Testis (tissue), 2 donors: ENCODE measurements at regions not wholly inside any gene's neighbourhood (a gene's known extent, or its start where the extent isn't known, plus 50 kb on each side); places are given as distances from the start of the nearest gene placed in this dataset.

Experiments used
- DNase-seq: peaks from one replicate; pipeline ENCODE4 v3.0.0-alpha.2; 2019
- H3K27ac ChIP-seq, 2 donors: fragments of 200-600 bp; sonication (generic); one replicate each; pipeline ENCODE4 v1.5.1; 2019
- H3K27me3 ChIP-seq: fragments of 200-600 bp; sonication (generic); one replicate; pipeline ENCODE4 v1.5.1; 2019
- H3K36me3 ChIP-seq: fragments of 200-600 bp; sonication (generic); one replicate; pipeline ENCODE4 v1.5.1; 2017; ENCODE audit warnings: low read depth; ENCODE audit errors: missing control alignments
- H3K4me1 ChIP-seq: fragments of 200-600 bp; sonication (generic); one replicate; pipeline ENCODE4 v1.5.1; 2019
- H3K4me3 ChIP-seq, 2 donors: fragments of 200-600 bp; sonication (generic); one replicate each; pipeline ENCODE4 v1.5.1; 2017 to 2019
- H3K9me3 ChIP-seq: fragments of 200-600 bp; sonication (generic); one replicate; pipeline ENCODE4 v1.5.1; 2017
- CTCF ChIP-seq, 3 experiments: fragments of 450-650 bp in 2 of 3; fragments of 200-600 bp in 1 of 3; sonication (generic) in 1 of 3; IDR thresholded peaks; one replicate each; pipeline ENCODE4 v1.5.1; 2016 to 2019; ENCODE audit warnings: antibody characterized with exemption in 3 of 3, mild to moderate bottlenecking in 2 of 3, moderate library complexity in 1 of 3
- POLR2A ChIP-seq: fragments of 450-650 bp; IDR thresholded peaks from one replicate; pipeline ENCODE4 v1.6.1; 2017; ENCODE audit warnings: antibody characterized with exemption, mild to moderate bottlenecking, moderate library complexity
- WGBS, 2 donors: methylation state at CpG; one replicate each; pipeline ENCODE4 v1.1.5; 2018; 5-methylcytosine and 5-hydroxymethylcytosine counted together
- intact Hi-C: fragments of 100-400 bp; cut with DNase I; formaldehyde crosslinking; loops from one replicate; pipeline ENCODE4 v1.15.1; 2023; ENCODE audit warnings: low total_unique reads

- Histone ChIP-seq H3K27me3 (no peaks in the 10 kb centered on the region), H3K27ac (no peak overlapping the region), H3K36me3 (no peaks in the 10 kb centered on the region), H3K4me3 (no peak overlapping the region), H3K9me3 (no peaks in the 10 kb centered on the region), H3K4me1 (no peaks in the 10 kb centered on the region)
- DNase-seq: no peak
- WGBS, 2 donors: 30 to 47% methylated on average over 1 of the region's 1 CpG
- intact Hi-C loops: no loop called here
- TF ChIP-seq POLR2A (no peak), CTCF (IDR thresholded peaks at IDR 0.05) (no peak)
These were observed 1087.1 kb upstream of the ALCAM start for GRCh38 chr3:104279617-104280016.

GRCh38 chr3:104281713-104282112 is 1085.0 kb upstream of the ALCAM start:
- no peaks in the 10 kb centered on the region for H3K36me3 ChIP-seq
- no peaks in the 10 kb centered on the region for H3K9me3 ChIP-seq
- H3K27ac ChIP-seq: no peak overlapping the region
- no peak for DNase-seq
- intact Hi-C loops: no loop called here
- TF ChIP-seq POLR2A: no peak
- TF ChIP-seq CTCF (IDR thresholded peaks at IDR 0.05): no peak
- no peaks in the 10 kb centered on the region for H3K4me1 ChIP-seq
- H3K4me3 ChIP-seq: no peak overlapping the region
- 87 to 98% methylated on average over 3 of the region's 3 CpGs for WGBS, 2 donors
- no peaks in the 10 kb centered on the region for H3K27me3 ChIP-seq

GRCh38 chr3:104286645-104287044 is 1080.1 kb upstream of the ALCAM start:
- H3K27me3 ChIP-seq: no peaks in the 10 kb centered on the region
- no peak overlapping the region for H3K4me3 ChIP-seq
- H3K9me3 ChIP-seq: no peaks in the 10 kb centered on the region
- no peaks in the 10 kb centered on the region for H3K4me1 ChIP-seq
- no peaks in the 10 kb centered on the region for H3K36me3 ChIP-seq
- intact Hi-C loops: no loop called here
- H3K27ac ChIP-seq: no peak overlapping the region
- 87 to 96% methylated on average over 5 of the region's 5 CpGs for WGBS, 2 donors
- DNase-seq: no peak
- no peak for TF ChIP-seq POLR2A
- no peak for TF ChIP-seq CTCF (IDR thresholded peaks at IDR 0.05)

- Histone ChIP-seq H3K4me3 (no peak overlapping the region), H3K27me3 (no peaks in the 10 kb centered on the region), H3K36me3 (no peaks in the 10 kb centered on the region), H3K4me1 (no peaks in the 10 kb centered on the region), H3K9me3 (no peaks in the 10 kb centered on the region), H3K27ac (no peak overlapping the region)
- WGBS, 2 donors: 31 to 44% methylated on average over 3 of the region's 3 CpGs
- intact Hi-C loops: no loop called here
- TF ChIP-seq CTCF (IDR thresholded peaks at IDR 0.05) (no peak), POLR2A (no peak)
- DNase-seq: no peak
These were observed 1075.3 kb upstream of the ALCAM start for GRCh38 chr3:104291437-104291851.

GRCh38 chr3:104291878-104292277 is 1074.8 kb upstream of the ALCAM start:
- no peak for TF ChIP-seq POLR2A
- TF ChIP-seq CTCF (IDR thresholded peaks at IDR 0.05): no peak
- Histone ChIP-seq H3K4me1 (no peaks in the 10 kb centered on the region), H3K36me3 (no peaks in the 10 kb centered on the region), H3K27ac (no peak overlapping the region), H3K4me3 (no peak overlapping the region), H3K27me3 (no peaks in the 10 kb centered on the region), H3K9me3 (no peaks in the 10 kb centered on the region)
- WGBS, 2 donors: 24 to 35% methylated on average over 2 of the region's 2 CpGs
- intact Hi-C loops: no loop called here
- DNase-seq: no peak
